HFF-Myc (cell line): ENCODE measurements at regions not wholly inside any gene's neighbourhood (a gene's known extent, or its start where the extent isn't known, plus 50 kb on each side); places are given as distances from the start of the nearest gene placed in this dataset.
"Not testable (repeated sequence)": the region's sequence is repeated elsewhere in the genome, so short reads cannot be mapped to it uniquely, and the experiment has no call there.

Experiments
- DNase-seq: peaks from one replicate; pipeline ENCODE4 v3.0.0-alpha.2; 2011; ENCODE audit warnings: low read depth; ENCODE audit errors: extremely low read depth
- H3K4me3 ChIP-seq: replicated peaks from 2 replicates; pipeline ENCODE4 v1.5.1; 2011; ENCODE audit warnings: low read depth, mild to moderate bottlenecking, control low read depth, low read length
- TF ChIP-seq, protein P1 (sequence below): IDR thresholded peaks from 2 replicates; pipeline ENCODE4 v1.5.1; 2012; ENCODE audit warnings: mild to moderate bottlenecking, low read depth, low read length, control low read depth; ENCODE audit errors: missing control alignments

DNA sequence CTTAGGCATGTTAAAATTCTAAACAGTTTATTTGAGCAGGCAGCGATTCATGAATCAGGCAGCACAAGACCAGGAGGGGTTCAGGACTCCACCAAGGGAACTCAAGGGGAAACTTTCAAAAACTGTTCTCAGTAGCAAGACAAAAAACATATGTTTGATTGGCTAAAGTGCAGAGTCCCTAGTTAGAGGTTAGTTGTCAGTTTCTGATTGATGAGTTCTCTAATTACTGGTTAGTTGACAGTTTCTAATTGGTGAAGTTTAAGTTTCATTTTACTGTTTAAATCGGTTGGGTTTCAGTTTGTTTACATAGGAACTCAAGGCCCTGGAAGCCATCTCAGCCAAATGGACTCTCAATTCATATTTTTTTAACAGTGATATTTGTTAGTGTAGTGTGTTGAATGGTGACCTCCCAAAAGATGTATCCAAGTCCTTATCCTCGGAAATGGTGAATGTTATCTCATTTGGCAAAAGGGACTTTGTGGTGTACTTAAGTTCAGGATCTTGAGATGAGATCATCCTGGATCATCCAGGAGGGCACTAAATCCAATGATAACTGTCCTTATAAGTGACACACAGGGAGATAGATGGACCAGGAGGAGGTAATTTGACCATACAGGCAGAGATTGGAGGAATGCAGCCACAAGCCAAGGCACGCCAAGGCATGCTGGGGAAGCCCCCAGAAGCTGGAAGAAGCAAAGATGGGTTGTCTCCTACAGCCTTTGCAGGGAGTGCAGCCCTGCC is 219.2 kb upstream of the RAI14 start:
- TF ChIP-seq, protein P1, sequence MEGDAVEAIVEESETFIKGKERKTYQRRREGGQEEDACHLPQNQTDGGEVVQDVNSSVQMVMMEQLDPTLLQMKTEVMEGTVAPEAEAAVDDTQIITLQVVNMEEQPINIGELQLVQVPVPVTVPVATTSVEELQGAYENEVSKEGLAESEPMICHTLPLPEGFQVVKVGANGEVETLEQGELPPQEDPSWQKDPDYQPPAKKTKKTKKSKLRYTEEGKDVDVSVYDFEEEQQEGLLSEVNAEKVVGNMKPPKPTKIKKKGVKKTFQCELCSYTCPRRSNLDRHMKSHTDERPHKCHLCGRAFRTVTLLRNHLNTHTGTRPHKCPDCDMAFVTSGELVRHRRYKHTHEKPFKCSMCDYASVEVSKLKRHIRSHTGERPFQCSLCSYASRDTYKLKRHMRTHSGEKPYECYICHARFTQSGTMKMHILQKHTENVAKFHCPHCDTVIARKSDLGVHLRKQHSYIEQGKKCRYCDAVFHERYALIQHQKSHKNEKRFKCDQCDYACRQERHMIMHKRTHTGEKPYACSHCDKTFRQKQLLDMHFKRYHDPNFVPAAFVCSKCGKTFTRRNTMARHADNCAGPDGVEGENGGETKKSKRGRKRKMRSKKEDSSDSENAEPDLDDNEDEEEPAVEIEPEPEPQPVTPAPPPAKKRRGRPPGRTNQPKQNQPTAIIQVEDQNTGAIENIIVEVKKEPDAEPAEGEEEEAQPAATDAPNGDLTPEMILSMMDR, result no peak
- no peak overlapping the region for H3K4me3 ChIP-seq
- no peak for DNase-seq

DNA sequence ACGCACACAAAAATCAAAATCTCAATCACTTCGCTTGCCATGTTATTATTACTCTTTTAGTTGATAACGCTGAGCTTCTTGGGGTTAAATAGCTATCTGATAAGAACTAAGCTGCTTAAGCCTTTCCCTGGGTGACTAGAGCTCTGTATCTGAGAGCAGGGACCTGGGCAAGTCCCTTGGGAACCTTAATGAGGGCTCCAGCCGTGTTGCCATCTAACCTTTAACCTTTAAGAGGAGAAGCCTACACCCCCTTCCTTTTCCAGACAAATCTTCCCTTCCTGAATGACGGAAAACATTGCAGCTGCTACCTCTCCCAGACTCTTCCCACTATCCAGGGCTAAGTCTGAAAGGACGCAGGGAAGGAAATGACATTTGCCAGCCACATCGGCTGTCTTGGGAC is 216.5 kb upstream of the RAI14 start:
- H3K4me3 ChIP-seq, result no peak overlapping the region
- DNase-seq, result no peak
- TF ChIP-seq, protein P1, result no peak

DNA sequence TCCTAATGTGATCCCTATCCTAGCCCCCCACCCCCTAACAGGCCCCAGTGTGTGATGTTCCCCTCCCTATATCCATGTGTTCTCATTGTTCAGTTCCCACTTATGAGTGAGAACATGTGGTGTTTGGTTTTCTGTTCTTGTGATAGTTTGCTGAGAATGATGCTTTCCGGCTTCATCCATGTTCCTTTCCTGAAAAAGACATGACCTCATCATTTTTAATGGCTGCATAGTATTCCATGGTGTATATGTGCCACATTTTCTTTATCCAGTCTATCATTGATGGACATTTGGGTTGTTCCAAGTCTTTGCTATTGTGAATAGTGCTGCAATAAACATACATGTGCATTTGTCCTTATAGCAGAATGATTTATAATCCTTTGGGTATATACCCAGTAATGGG is 214.4 kb upstream of the RAI14 start:
- DNase-seq, H3K4me3 ChIP-seq: not testable (repeated sequence)

DNA sequence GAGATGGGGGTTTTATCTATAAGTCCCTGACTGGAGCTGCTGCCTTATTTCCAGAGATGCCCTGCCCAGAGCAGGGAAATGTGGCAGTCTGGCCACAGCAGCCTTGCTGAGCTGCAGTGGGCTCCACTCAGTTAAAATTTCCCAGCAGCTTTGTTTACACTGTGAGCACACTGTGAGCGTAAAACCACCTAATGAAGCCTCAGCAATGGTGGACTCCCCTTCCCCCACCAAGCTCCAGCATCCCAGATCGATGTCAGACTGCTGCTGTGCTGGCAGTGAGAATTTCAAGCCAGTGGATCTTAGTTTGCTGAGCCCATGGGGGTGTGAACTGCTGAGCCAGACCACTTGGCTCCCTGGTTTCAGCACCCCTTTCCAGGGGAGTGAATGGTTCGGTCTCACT is 208.7 kb upstream of the RAI14 start:
- TF ChIP-seq, protein P1, result no peak
- H3K4me3 ChIP-seq, result no peak overlapping the region
- no peak for DNase-seq

DNA sequence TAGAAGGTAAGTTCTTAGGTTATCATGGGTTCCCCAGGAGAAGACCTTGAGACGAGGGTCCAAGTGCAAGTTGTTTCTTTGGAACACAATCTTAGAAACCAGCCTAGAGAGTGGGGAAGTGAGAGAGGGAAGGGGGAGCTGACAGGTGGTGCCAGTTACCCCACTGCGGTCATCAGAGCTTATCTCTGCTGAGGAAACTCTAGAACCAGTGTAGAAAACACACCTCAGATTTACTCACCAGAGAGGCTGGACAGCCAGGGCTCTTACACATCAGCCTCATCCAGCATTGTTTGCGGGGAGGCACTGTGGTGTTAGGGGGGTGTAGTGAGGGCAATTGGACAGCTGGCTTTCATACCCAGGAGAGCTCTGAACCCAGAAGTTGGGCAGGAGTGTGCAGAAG is 206.5 kb upstream of the RAI14 start:
- TF ChIP-seq, protein P1, result no peak
- DNase-seq, result no peak

DNA sequence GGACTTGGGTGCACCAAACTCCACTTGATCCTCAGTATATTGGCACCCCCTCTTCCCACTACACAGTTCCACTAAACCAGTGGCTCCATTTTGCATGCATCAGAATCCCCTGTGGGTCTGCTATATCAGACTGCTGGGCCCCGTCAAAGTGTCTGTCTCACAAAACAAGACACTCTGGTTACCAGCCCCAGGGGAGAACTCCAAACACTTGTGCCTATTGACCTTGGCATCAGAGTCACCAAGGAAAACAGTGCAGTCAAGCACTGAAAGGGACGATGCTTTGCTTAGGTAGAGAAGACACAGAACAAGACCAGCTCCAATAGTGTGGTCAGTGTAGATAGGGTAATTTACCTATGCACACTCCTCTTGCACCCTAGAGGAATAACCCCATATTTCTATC is 205.8 kb upstream of the RAI14 start:
- no peak for DNase-seq

More for the DNA sequence above, 206.5 kb upstream of the RAI14 start:
- no peak overlapping the region for H3K4me3 ChIP-seq

DNA sequence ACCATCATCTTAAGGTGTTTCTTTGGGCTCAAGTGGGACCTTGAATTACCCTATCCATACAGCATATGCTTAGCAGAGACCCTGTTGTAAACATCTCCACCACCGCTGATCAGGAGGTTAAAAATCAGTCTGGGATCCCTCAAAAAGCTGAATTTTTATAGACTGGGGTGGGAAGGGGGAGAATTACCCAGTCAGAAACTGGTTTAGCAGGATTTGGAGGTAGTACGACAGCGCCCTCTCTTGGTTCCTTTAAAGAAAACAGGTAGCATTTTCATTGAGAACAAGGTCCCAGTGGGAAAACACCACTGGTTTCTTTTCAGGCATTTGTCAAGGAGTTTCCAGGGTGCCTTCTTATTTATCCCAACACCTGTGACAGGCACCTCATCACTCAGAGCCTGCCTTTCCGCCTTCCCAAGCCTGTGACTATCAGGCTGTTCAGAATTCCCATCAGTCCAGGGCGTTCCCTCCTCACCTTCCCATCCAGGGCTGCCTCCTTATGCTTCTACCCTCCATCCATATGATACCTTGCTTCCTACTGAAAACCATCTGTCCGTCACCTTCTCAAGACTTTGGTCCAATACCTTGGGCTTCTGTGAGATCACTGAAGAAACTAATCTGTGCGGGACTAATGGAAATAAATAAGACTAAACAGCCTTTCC is 203.8 kb upstream of the RAI14 start:
- H3K4me3 ChIP-seq, result no peak overlapping the region
- TF ChIP-seq, protein P1, result peak; percentile 17
- no peak for DNase-seq

More for the DNA sequence above, 205.8 kb upstream of the RAI14 start:
- TF ChIP-seq, protein P1, result no peak
- H3K4me3 ChIP-seq, result no peak overlapping the region
